ENCODE measurements at regions not wholly inside any gene's neighbourhood (a gene's known extent, or its start where the extent isn't known, plus 50 kb on each side); places are given as distances from the start of the nearest gene placed in this dataset.

GRCh38 chr1:230502306-230502705 lies 76.2 kb upstream of the PGBD5 start:
- WGBS (ENCODE audit: insufficient coverage) = 84% methylated on average over 3 of the region's 4 CpGs
- peaks cover 0 to 2% (median 0%) of the 10 kb centered on the region in 5 experiments for H3K27me3 ChIP-seq (replicated peaks in 2 of 5; ENCODE audit: control insufficient read depth in 4 of 5, insufficient read depth in 5 of 5, low read length in 4 of 5)
- no peak overlapping the region for H3K4me3 ChIP-seq (ENCODE audit: control insufficient read depth in 1 of 7, extremely low read depth in 1 of 7, insufficient read depth in 4 of 7, low read depth in 2 of 7, low read length in 6 of 7)
- H3K4me1 ChIP-seq (ENCODE audit: control extremely low read depth in 1 of 4, control insufficient read depth in 4 of 4, insufficient read depth in 4 of 4, low read length in 3 of 4) = peaks cover 0 to 3% (median under 1%) of the 10 kb centered on the region in 4 experiments
- CTCF ChIA-PET = no interaction called here
- no peak overlapping the region for H3K27ac ChIP-seq (ENCODE audit: insufficient read depth in 1 of 2, low read depth in 1 of 2, low read length in 2 of 2, poor library complexity in 1 of 2, severe bottlenecking in 2 of 2)
- DNase-seq = no peak
- H3K36me3 ChIP-seq (ENCODE audit: control insufficient read depth in 4 of 4, insufficient read depth in 4 of 4, low read length in 3 of 4) = no peaks in the 10 kb centered on the region
- POLR2A ChIA-PET = no interaction called here
- peaks cover 0 to 2% (median 0%) of the 10 kb centered on the region in 5 experiments for H3K9me3 ChIP-seq (ENCODE audit: control extremely low read depth in 1 of 5, control insufficient read depth in 4 of 5, insufficient read depth in 2 of 5, low read depth in 1 of 5, low read length in 4 of 5)

GRCh38 chr1:230501849-230502248 lies 75.7 kb upstream of the PGBD5 start:
- no peaks in the 10 kb centered on the region for H3K4me1 ChIP-seq (ENCODE audit: control extremely low read depth in 1 of 4, control insufficient read depth in 4 of 4, insufficient read depth in 4 of 4, low read length in 3 of 4)
- WGBS (ENCODE audit: insufficient coverage) = no CpG with 5 or more reads among the region's 1 CpG
- CTCF ChIA-PET = no interaction called here
- H3K9me3 ChIP-seq (ENCODE audit: control extremely low read depth in 1 of 5, control insufficient read depth in 4 of 5, insufficient read depth in 2 of 5, low read depth in 1 of 5, low read length in 4 of 5) = peaks cover 0 to 2% (median 0%) of the 10 kb centered on the region in 5 experiments
- POLR2A ChIA-PET = no interaction called here
- no peak overlapping the region for H3K4me3 ChIP-seq (ENCODE audit: control insufficient read depth in 1 of 7, extremely low read depth in 1 of 7, insufficient read depth in 4 of 7, low read depth in 2 of 7, low read length in 6 of 7)
- no peak overlapping the region for H3K27ac ChIP-seq (ENCODE audit: insufficient read depth in 1 of 2, low read depth in 1 of 2, low read length in 2 of 2, poor library complexity in 1 of 2, severe bottlenecking in 2 of 2)
- peaks cover 0 to 3% (median 0%) of the 10 kb centered on the region in 5 experiments for H3K27me3 ChIP-seq (replicated peaks in 2 of 5; ENCODE audit: control insufficient read depth in 4 of 5, insufficient read depth in 5 of 5, low read length in 4 of 5)
- no peak for DNase-seq
- no peaks in the 10 kb centered on the region for H3K36me3 ChIP-seq (ENCODE audit: control insufficient read depth in 4 of 4, insufficient read depth in 4 of 4, low read length in 3 of 4)

- no peaks in the 10 kb centered on the region for H3K4me1 ChIP-seq (ENCODE audit: control extremely low read depth in 1 of 4, control insufficient read depth in 4 of 4, insufficient read depth in 4 of 4, low read length in 3 of 4)
- H3K36me3 ChIP-seq (ENCODE audit: control insufficient read depth in 4 of 4, insufficient read depth in 4 of 4, low read length in 3 of 4) = no peaks in the 10 kb centered on the region
- ChIA-PET CTCF (no interaction called here), POLR2A (no interaction called here)
- no peak overlapping the region for H3K27ac ChIP-seq (ENCODE audit: insufficient read depth in 1 of 2, low read depth in 1 of 2, low read length in 2 of 2, poor library complexity in 1 of 2, severe bottlenecking in 2 of 2)
- WGBS (ENCODE audit: insufficient coverage) = 100% methylated on average over 2 of the region's 2 CpGs
- peaks cover 0 to 2% (median 0%) of the 10 kb centered on the region in 5 experiments for H3K9me3 ChIP-seq (ENCODE audit: control extremely low read depth in 1 of 5, control insufficient read depth in 4 of 5, insufficient read depth in 2 of 5, low read depth in 1 of 5, low read length in 4 of 5)
- peaks cover 0 to 7% (median 0%) of the 10 kb centered on the region in 5 experiments for H3K27me3 ChIP-seq (replicated peaks in 2 of 5; ENCODE audit: control insufficient read depth in 4 of 5, insufficient read depth in 5 of 5, low read length in 4 of 5)
- H3K4me3 ChIP-seq (ENCODE audit: control insufficient read depth in 1 of 7, extremely low read depth in 1 of 7, insufficient read depth in 4 of 7, low read depth in 2 of 7, low read length in 6 of 7) = no peak overlapping the region
- no peak for DNase-seq
Measured at GRCh38 chr1:230501242-230501641, 75.1 kb upstream of the PGBD5 start.

- 96% methylated on average over 3 of the region's 3 CpGs for WGBS (ENCODE audit: insufficient coverage)
- DNase-seq = no peak
- Histone ChIP-seq H3K27ac (ENCODE audit: insufficient read depth in 1 of 2, low read depth in 1 of 2, low read length in 2 of 2, poor library complexity in 1 of 2, severe bottlenecking in 2 of 2) (no peak overlapping the region), H3K27me3 (replicated peaks in 2 of 5; ENCODE audit: control insufficient read depth in 4 of 5, insufficient read depth in 5 of 5, low read length in 4 of 5) (peaks cover 0 to 12% (median 0%) of the 10 kb centered on the region in 5 experiments), H3K36me3 (ENCODE audit: control insufficient read depth in 4 of 4, insufficient read depth in 4 of 4, low read length in 3 of 4) (no peaks in the 10 kb centered on the region), H3K4me1 (ENCODE audit: control extremely low read depth in 1 of 4, control insufficient read depth in 4 of 4, insufficient read depth in 4 of 4, low read length in 3 of 4) (no peaks in the 10 kb centered on the region), H3K4me3 (ENCODE audit: control insufficient read depth in 1 of 7, extremely low read depth in 1 of 7, insufficient read depth in 4 of 7, low read depth in 2 of 7, low read length in 6 of 7) (no peak overlapping the region), H3K9me3 (ENCODE audit: control extremely low read depth in 1 of 5, control insufficient read depth in 4 of 5, insufficient read depth in 2 of 5, low read depth in 1 of 5, low read length in 4 of 5) (peaks cover 0 to 2% (median 0%) of the 10 kb centered on the region in 5 experiments)
- POLR2A ChIA-PET = no interaction called here
- CTCF ChIA-PET = no interaction called here
Measured at GRCh38 chr1:230500063-230500462, 73.9 kb upstream of the PGBD5 start.

GRCh38 chr1:230499496-230499895 lies 73.4 kb upstream of the PGBD5 start:
- POLR2A ChIA-PET = no interaction called here

GRCh38 chr1:230498704-230499103 lies 72.6 kb upstream of the PGBD5 start:
- POLR2A ChIA-PET = no interaction called here
- CTCF ChIA-PET = no interaction called here
- WGBS (ENCODE audit: insufficient coverage) = 98% methylated on average over 6 of the region's 6 CpGs
- Histone ChIP-seq H3K9me3 (ENCODE audit: control extremely low read depth in 1 of 5, control insufficient read depth in 4 of 5, insufficient read depth in 2 of 5, low read depth in 1 of 5, low read length in 4 of 5) (peaks cover 0 to 8% (median 0%) of the 10 kb centered on the region in 5 experiments), H3K36me3 (ENCODE audit: control insufficient read depth in 4 of 4, insufficient read depth in 4 of 4, low read length in 3 of 4) (no peaks in the 10 kb centered on the region), H3K4me1 (ENCODE audit: control extremely low read depth in 1 of 4, control insufficient read depth in 4 of 4, insufficient read depth in 4 of 4, low read length in 3 of 4) (no peaks in the 10 kb centered on the region), H3K27me3 (replicated peaks in 2 of 5; ENCODE audit: control insufficient read depth in 4 of 5, insufficient read depth in 5 of 5, low read length in 4 of 5) (peaks cover 0 to 14% (median 0%) of the 10 kb centered on the region in 5 experiments), H3K27ac (ENCODE audit: insufficient read depth in 1 of 2, low read depth in 1 of 2, low read length in 2 of 2, poor library complexity in 1 of 2, severe bottlenecking in 2 of 2) (no peak overlapping the region), H3K4me3 (ENCODE audit: control insufficient read depth in 1 of 7, extremely low read depth in 1 of 7, insufficient read depth in 4 of 7, low read depth in 2 of 7, low read length in 6 of 7) (no peak overlapping the region)
- no peak for DNase-seq

More at GRCh38 chr1:230499496-230499895, 73.4 kb upstream of the PGBD5 start:
- no peak overlapping the region for H3K27ac ChIP-seq (ENCODE audit: insufficient read depth in 1 of 2, low read depth in 1 of 2, low read length in 2 of 2, poor library complexity in 1 of 2, severe bottlenecking in 2 of 2)
- 96% methylated on average over 2 of the region's 4 CpGs for WGBS (ENCODE audit: insufficient coverage)
- CTCF ChIA-PET = no interaction called here
- H3K9me3 ChIP-seq (ENCODE audit: control extremely low read depth in 1 of 5, control insufficient read depth in 4 of 5, insufficient read depth in 2 of 5, low read depth in 1 of 5, low read length in 4 of 5) = peaks cover 0 to 5% (median 0%) of the 10 kb centered on the region in 5 experiments
- H3K4me3 ChIP-seq (ENCODE audit: control insufficient read depth in 1 of 7, extremely low read depth in 1 of 7, insufficient read depth in 4 of 7, low read depth in 2 of 7, low read length in 6 of 7) = no peak overlapping the region
- no peak for DNase-seq
- H3K27me3 ChIP-seq (replicated peaks in 2 of 5; ENCODE audit: control insufficient read depth in 4 of 5, insufficient read depth in 5 of 5, low read length in 4 of 5) = peaks cover 0 to 14% (median 0%) of the 10 kb centered on the region in 5 experiments
- H3K4me1 ChIP-seq (ENCODE audit: control extremely low read depth in 1 of 4, control insufficient read depth in 4 of 4, insufficient read depth in 4 of 4, low read length in 3 of 4) = no peaks in the 10 kb centered on the region
- H3K36me3 ChIP-seq (ENCODE audit: control insufficient read depth in 4 of 4, insufficient read depth in 4 of 4, low read length in 3 of 4) = no peaks in the 10 kb centered on the region

- Histone ChIP-seq H3K4me3 (ENCODE audit: control insufficient read depth in 1 of 7, extremely low read depth in 1 of 7, insufficient read depth in 4 of 7, low read depth in 2 of 7, low read length in 6 of 7) (no peak overlapping the region), H3K27ac (ENCODE audit: insufficient read depth in 1 of 2, low read depth in 1 of 2, low read length in 2 of 2, poor library complexity in 1 of 2, severe bottlenecking in 2 of 2) (no peak overlapping the region), H3K9me3 (ENCODE audit: control extremely low read depth in 1 of 5, control insufficient read depth in 4 of 5, insufficient read depth in 2 of 5, low read depth in 1 of 5, low read length in 4 of 5) (peaks cover 0 to 8% (median 0%) of the 10 kb centered on the region in 5 experiments), H3K4me1 (ENCODE audit: control extremely low read depth in 1 of 4, control insufficient read depth in 4 of 4, insufficient read depth in 4 of 4, low read length in 3 of 4) (no peaks in the 10 kb centered on the region), H3K36me3 (ENCODE audit: control insufficient read depth in 4 of 4, insufficient read depth in 4 of 4, low read length in 3 of 4) (no peaks in the 10 kb centered on the region), H3K27me3 (replicated peaks in 2 of 5; ENCODE audit: control insufficient read depth in 4 of 5, insufficient read depth in 5 of 5, low read length in 4 of 5) (peaks cover 0 to 14% (median 0%) of the 10 kb centered on the region in 5 experiments)
- CTCF ChIA-PET = interaction anchor here (1.1 kb wide), 1 partner anchor 11 kb away, joined by 3 read pairs; no protein-coding TSS in a partner anchor
- no peak for DNase-seq
- POLR2A ChIA-PET = no interaction called here
- WGBS (ENCODE audit: insufficient coverage) = 80% methylated on average over 1 of the region's 3 CpGs
Measured at GRCh38 chr1:230496451-230496850, 70.3 kb upstream of the PGBD5 start.

All from common myeloid progenitor, CD34-positive (primary cell).